Activated naive CD8-positive, alpha-beta T cell treated with anti-CD3 and anti-CD28 coated beads, Interleukin-2, amount 10 ng/mL, durations not matched to agents 7 days and 5 days (primary cell): ENCODE measurements at regions not wholly inside any gene's neighbourhood (a gene's known extent, or its start where the extent isn't known, plus 50 kb on each side); places are given as distances from the start of the nearest gene placed in this dataset.
"Not testable (repeated sequence)": the region's sequence is repeated elsewhere in the genome, so short reads cannot be mapped to it uniquely, and the experiment has no call there.

Experiments
- ATAC-seq: fragments of 150-1000 bp; cut with Tn5 transposase; one replicate; pipeline ENCODE4 v1.10.0; 2021; ENCODE audit warnings: low read depth, moderate library complexity
- POLR2A ChIA-PET: fragments of 350-600 bp; sonication (Branson Sonifier 250); formaldehyde crosslinking; loops from one replicate; lab custom pipeline; 2021; ENCODE audit warnings: antibody characterized with exemption; lab: Charles Lee
- DNase-seq: peaks from one replicate; pipeline ENCODE4 v3.0.0; 2021
- H3K27ac Mint-ChIP-seq: one replicate; pipeline ENCODE4 v1.8.0; 2022; ENCODE audit warnings: mild to moderate bottlenecking, mixed read lengths
- H3K27me3 Mint-ChIP-seq: one replicate; pipeline ENCODE4 v1.8.0; 2022; ENCODE audit warnings: mild to moderate bottlenecking, moderate library complexity, mixed read lengths
- H3K36me3 Mint-ChIP-seq: one replicate; pipeline ENCODE4 v1.8.0; 2021; ENCODE audit warnings: mild to moderate bottlenecking, mixed read lengths
- H3K4me1 Mint-ChIP-seq: one replicate; pipeline ENCODE4 v1.8.0; 2021; ENCODE audit warnings: mixed read lengths
- H3K4me3 Mint-ChIP-seq: one replicate; pipeline ENCODE4 v1.8.0; 2022; ENCODE audit warnings: mild to moderate bottlenecking, moderate library complexity, mixed read lengths
- H3K9me3 Mint-ChIP-seq: one replicate; pipeline ENCODE4 v1.8.0; 2021; ENCODE audit warnings: mixed read lengths

DNA sequence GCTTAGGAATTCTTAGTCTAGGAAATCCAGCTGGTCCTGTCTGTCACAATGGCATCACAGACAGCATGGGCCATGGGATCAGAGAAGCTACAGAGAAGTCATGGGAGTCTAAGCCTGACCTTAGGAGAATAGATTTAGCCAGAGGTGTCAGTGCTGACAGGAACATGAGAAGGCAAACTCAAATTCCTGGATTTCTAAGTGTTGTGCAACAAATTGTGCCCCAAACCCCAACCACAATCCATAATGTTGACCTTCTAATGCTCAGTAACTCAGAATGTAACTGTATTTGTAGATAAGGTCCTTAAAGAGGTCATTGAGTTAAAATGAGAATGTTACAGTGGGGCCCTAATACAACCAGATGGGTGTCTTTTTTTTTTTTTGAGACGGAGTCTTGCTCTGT lies 95.9 kb upstream of the RHOBTB1 start:
- Mint-ChIP-seq H3K4me1 (no peaks in the 10 kb centered on the region), H3K27ac (no peak overlapping the region), H3K4me3 (no peak overlapping the region), H3K9me3 (no peaks in the 10 kb centered on the region), H3K27me3 (no peaks in the 10 kb centered on the region), H3K36me3 (no peaks in the 10 kb centered on the region)
- no peak for ATAC-seq
- POLR2A ChIA-PET: no interaction called here
- no peak for DNase-seq

DNA sequence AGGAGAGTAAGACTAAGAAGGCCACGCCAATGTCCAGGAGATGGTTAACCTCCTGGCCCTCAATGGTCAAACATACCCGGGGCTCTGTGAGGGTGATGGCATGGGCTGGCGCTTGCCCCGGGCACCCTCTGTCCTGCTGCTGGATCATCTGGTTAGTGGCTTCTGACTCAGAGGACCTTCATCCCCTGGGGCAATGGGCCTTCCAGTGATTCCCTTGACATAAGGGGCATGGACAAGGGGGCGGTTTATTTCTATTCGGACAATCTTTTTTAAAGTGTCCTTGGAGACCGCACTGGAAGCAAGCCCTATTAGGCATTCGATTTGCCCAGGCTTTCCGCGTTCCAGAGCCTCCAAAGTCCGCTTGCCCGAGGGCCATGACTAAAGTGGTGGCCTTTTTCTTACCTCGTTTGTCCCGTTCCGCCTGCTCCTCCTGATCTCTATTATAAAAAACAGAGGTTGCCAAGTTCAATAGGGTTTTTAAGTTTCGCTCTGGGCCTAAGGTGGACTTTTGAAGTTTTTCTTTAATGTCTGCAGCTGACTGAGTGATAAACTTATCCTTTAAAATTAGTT lies 93.4 kb upstream of the RHOBTB1 start:
- H3K27ac Mint-ChIP-seq, H3K4me3 Mint-ChIP-seq, H3K4me1 Mint-ChIP-seq, ATAC-seq, H3K27me3 Mint-ChIP-seq, DNase-seq, H3K9me3 Mint-ChIP-seq, POLR2A ChIA-PET, H3K36me3 Mint-ChIP-seq: not testable (repeated sequence)

GRCh38 chr10:61036148-61036547 lies 92.2 kb upstream of the RHOBTB1 start:
- H3K9me3 Mint-ChIP-seq, H3K27me3 Mint-ChIP-seq, H3K4me3 Mint-ChIP-seq, H3K27ac Mint-ChIP-seq, DNase-seq, H3K36me3 Mint-ChIP-seq, H3K4me1 Mint-ChIP-seq, POLR2A ChIA-PET, ATAC-seq: not testable (repeated sequence)

- H3K27me3 Mint-ChIP-seq: no peaks in the 10 kb centered on the region
- no peak for DNase-seq
- H3K9me3 Mint-ChIP-seq: no peaks in the 10 kb centered on the region
- ATAC-seq: no peak
- no peaks in the 10 kb centered on the region for H3K4me1 Mint-ChIP-seq
- H3K36me3 Mint-ChIP-seq: no peaks in the 10 kb centered on the region
- no peak overlapping the region for H3K27ac Mint-ChIP-seq
- POLR2A ChIA-PET: no interaction called here
- no peak overlapping the region for H3K4me3 Mint-ChIP-seq
Measured at GRCh38 chr10:61031341-61031740, 87.4 kb upstream of the RHOBTB1 start.

GRCh38 chr10:61029411-61029810 lies 85.4 kb upstream of the RHOBTB1 start:
- POLR2A ChIA-PET: no interaction called here
- no peak overlapping the region for H3K27ac Mint-ChIP-seq
- H3K4me1 Mint-ChIP-seq: no peaks in the 10 kb centered on the region
- H3K9me3 Mint-ChIP-seq: no peaks in the 10 kb centered on the region
- H3K4me3 Mint-ChIP-seq: no peak overlapping the region
- DNase-seq (no peak), ATAC-seq (no peak)
- H3K27me3 Mint-ChIP-seq: no peaks in the 10 kb centered on the region
- H3K36me3 Mint-ChIP-seq: no peaks in the 10 kb centered on the region

DNA sequence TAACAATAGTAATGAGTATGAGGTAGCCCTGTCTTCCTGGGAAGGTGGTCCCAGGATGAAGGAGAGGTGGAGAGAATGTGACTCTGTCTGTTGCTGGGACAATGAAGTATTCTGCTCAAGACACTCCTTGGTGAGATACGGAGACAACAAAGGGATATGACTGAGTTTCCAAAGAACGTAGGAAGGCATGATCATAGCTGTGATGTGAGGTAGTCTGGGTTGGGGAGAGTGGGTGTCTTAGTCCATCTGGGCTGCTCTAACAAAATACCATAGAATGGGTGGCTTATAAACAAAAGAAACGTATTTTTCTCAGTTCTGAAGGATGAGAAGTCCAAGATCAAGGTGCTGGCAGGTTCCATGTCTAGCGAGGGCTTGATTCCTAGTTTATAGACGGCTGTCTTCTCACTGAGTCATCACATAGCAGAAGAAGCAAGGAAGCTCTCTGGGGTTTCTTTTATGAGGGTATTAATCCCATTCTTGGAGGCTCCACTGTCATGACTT lies 84.9 kb upstream of the RHOBTB1 start:
- Mint-ChIP-seq H3K36me3 (no peaks in the 10 kb centered on the region), H3K4me1 (no peaks in the 10 kb centered on the region), H3K9me3 (no peaks in the 10 kb centered on the region), H3K27ac (no peak overlapping the region), H3K4me3 (no peak overlapping the region), H3K27me3 (no peaks in the 10 kb centered on the region)
- POLR2A ChIA-PET: no interaction called here
- DNase-seq: no peak
- no peak for ATAC-seq

DNA sequence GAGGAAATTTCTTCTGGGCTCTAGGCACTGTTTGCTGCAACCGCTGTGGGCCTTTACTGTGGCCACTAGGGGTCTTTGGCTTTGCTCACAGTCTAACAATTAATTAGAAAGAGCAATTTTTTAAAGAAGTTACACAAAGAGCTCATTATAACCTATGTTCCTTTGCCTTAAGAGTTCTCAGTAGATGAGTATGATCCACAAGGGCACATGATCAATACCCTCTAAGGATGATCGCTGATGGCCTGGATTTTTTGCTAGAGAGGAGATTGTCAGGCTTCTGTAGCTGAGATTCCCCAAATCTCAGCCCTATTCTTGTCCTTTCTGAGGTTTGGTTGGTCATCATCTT lies 80.8 kb upstream of the RHOBTB1 start:
- no peak for DNase-seq
- no peaks in the 10 kb centered on the region for H3K4me1 Mint-ChIP-seq
- H3K9me3 Mint-ChIP-seq: no peaks in the 10 kb centered on the region

DNA sequence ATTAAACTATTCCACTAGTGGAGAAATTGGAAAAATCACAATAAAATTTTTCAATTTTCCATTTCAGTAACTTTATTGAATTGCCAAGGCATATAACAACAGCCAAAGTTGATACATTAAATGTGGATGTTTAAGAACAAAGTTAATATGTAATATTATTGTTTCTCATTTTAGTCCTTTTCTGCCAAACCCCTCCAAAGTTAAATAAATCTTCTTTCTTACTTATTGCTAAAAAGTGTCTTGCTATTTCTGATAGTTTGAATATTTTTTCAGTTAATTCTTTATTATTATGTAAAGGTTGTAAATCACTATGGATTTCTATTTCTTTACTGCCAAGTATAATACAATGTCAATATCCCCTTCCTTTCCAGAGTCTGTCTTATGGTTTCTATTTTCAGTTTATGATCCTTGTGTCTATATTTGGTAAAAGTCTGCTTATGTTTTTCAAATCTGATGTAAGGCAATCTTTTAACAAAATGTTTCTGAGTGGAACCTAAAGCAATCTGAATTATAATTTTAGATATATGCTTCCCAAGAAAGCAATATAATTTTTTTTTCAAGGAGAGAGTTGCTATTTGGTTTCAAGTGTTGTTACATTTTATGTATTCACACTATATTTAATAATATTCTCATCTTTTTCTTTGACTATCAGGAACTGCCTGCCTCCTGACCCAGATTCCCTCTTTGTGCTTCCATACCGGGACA lies 80.3 kb upstream of the RHOBTB1 start:
- Mint-ChIP-seq H3K9me3 (no peaks in the 10 kb centered on the region), H3K27ac (no peak overlapping the region), H3K27me3 (peaks cover 6% of the 10 kb centered on the region), H3K4me1 (no peaks in the 10 kb centered on the region), H3K36me3 (no peaks in the 10 kb centered on the region), H3K4me3 (no peak overlapping the region)
- ATAC-seq: no peak
- POLR2A ChIA-PET: no interaction called here
- DNase-seq: no peak

More for the DNA sequence above, 80.8 kb upstream of the RHOBTB1 start:
- POLR2A ChIA-PET: no interaction called here
- no peak for ATAC-seq
- H3K27me3 Mint-ChIP-seq: peaks cover 6% of the 10 kb centered on the region
- no peaks in the 10 kb centered on the region for H3K36me3 Mint-ChIP-seq
- no peak overlapping the region for H3K4me3 Mint-ChIP-seq
- H3K27ac Mint-ChIP-seq: no peak overlapping the region

GRCh38 chr10:61023053-61023452 lies 79.1 kb upstream of the RHOBTB1 start:
- Mint-ChIP-seq H3K9me3 (no peaks in the 10 kb centered on the region), H3K27ac (no peak overlapping the region), H3K27me3 (peaks cover 6% of the 10 kb centered on the region), H3K36me3 (no peaks in the 10 kb centered on the region), H3K4me3 (no peak overlapping the region), H3K4me1 (no peaks in the 10 kb centered on the region)
- ATAC-seq (no peak), DNase-seq (no peak)
- POLR2A ChIA-PET: no interaction called here

DNA sequence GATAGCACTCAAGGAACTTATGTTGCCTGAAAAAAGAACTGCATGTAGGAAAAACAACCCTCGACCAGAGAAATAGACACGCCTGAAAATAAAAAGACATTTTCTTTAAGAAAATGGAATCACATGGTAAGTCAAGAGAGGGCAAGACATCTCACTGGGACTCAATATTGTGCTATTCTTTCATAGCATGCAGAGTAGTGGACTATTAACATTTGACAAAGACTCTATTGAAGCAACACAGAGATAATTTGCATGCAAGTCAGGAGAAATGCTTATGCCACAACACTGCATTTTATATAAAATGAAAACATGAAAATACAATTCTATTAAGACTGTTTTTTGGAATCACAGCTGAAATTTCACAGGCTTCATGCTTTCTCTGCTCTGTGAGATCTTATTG lies 77.9 kb upstream of the RHOBTB1 start:
- H3K27ac Mint-ChIP-seq: no peak overlapping the region
- no peaks in the 10 kb centered on the region for H3K36me3 Mint-ChIP-seq
- peaks cover 6% of the 10 kb centered on the region for H3K27me3 Mint-ChIP-seq
- POLR2A ChIA-PET: no interaction called here
- no peak overlapping the region for H3K4me3 Mint-ChIP-seq
- ATAC-seq: no peak
- no peaks in the 10 kb centered on the region for H3K4me1 Mint-ChIP-seq
- H3K9me3 Mint-ChIP-seq: no peaks in the 10 kb centered on the region
- DNase-seq: no peak

DNA sequence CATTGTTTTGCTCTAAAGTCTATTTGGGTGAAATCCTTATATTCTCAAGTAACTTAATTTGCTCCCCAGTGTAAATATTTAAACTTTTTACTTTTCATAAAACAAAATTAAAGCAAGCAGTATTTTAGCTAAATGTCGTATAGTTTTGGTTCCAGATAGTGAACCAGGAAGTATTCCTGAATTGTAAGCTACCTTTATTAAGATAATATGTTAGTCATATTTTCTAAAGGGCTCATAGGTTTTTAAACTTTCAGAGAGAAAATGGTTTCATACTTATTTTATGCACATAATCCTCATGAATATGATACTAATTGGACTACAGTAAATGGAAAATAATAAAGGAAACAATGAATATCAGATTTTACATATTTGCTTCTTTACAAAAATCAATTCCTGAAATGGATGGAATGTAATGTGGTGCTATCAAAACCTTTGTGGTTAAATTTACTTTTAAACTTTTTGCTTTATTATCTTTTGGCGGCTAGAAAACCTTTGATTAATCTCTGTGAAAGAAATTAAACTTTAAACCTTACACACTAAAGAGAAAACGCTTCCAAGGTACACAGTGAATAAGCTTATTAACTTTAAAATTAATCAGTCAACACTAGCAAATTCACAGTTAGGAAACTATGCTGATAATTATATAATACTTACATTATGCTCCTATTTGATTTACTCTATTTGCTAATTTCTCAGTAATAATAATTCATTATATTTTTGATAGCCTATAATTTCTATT lies 76.6 kb upstream of the RHOBTB1 start:
- Mint-ChIP-seq H3K4me3 (no peak overlapping the region), H3K36me3 (no peaks in the 10 kb centered on the region), H3K27ac (no peak overlapping the region), H3K4me1 (no peaks in the 10 kb centered on the region), H3K9me3 (no peaks in the 10 kb centered on the region), H3K27me3 (peaks cover 12% of the 10 kb centered on the region)
- POLR2A ChIA-PET: no interaction called here
- DNase-seq: no peak
- no peak for ATAC-seq

DNA sequence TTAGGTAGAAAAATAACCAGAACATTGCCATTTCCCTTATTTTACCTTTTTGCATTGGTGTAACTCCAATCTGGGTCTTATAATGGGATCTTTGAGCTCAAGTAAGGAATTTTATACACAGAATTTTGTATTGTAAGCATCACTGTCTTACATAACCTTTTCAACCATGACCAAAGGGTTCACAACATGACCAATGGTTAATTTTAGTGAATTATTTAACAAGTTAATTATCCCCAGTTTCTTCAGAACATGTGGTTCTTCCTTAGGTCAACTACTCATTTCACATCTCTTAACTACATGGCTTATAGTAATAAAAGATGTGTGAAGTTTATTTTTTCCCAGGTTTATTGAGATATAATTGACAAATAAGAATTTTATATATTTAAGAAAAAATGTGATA lies 74.2 kb upstream of the RHOBTB1 start:
- no peak for DNase-seq
- ATAC-seq: no peak
- Mint-ChIP-seq H3K4me1 (no peaks in the 10 kb centered on the region), H3K36me3 (no peaks in the 10 kb centered on the region), H3K4me3 (no peak overlapping the region), H3K27ac (no peak overlapping the region), H3K27me3 (peaks cover 12% of the 10 kb centered on the region), H3K9me3 (no peaks in the 10 kb centered on the region)
- POLR2A ChIA-PET: no interaction called here

DNA sequence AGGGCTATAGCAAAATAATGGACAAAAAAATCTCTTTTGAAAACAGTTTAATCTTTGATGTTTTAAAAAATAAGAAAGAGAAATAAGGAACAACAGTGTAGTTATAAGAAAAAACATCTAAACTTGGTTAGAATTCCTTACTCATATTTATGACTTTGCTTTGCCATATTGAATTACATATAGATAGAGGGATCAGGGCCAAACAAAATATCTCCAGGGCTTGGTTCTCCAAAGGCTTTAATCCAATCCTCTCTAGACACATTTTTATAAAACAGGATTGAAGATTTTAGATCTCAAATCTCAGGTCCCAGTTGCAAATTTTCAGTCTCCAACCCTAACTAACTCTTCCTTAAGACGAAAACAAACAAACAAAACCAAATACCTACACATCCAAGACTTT lies 72.6 kb upstream of the RHOBTB1 start:
- H3K27ac Mint-ChIP-seq: no peak overlapping the region
- H3K4me3 Mint-ChIP-seq: no peak overlapping the region
- no peaks in the 10 kb centered on the region for H3K4me1 Mint-ChIP-seq
- POLR2A ChIA-PET: no interaction called here
- no peaks in the 10 kb centered on the region for H3K36me3 Mint-ChIP-seq
- DNase-seq: no peak
- ATAC-seq: no peak
- H3K27me3 Mint-ChIP-seq: peaks cover 7% of the 10 kb centered on the region
- no peaks in the 10 kb centered on the region for H3K9me3 Mint-ChIP-seq

GRCh38 chr10:61016007-61016406 lies 72.0 kb upstream of the RHOBTB1 start:
- ATAC-seq (no peak), DNase-seq (no peak)
- POLR2A ChIA-PET: no interaction called here
- Mint-ChIP-seq H3K27ac (no peak overlapping the region), H3K4me3 (no peak overlapping the region), H3K27me3 (peaks cover 7% of the 10 kb centered on the region), H3K9me3 (no peaks in the 10 kb centered on the region), H3K36me3 (no peaks in the 10 kb centered on the region), H3K4me1 (no peaks in the 10 kb centered on the region)
